DMS153 treated with DMSO at 0.1 percent for 48 hours (cell line): ENCODE measurements at regions not wholly inside any gene's neighbourhood (a gene's known extent, or its start where the extent isn't known, plus 50 kb on each side); places are given as distances from the start of the nearest gene placed in this dataset.
A peak's percentile ranks its signal among the peaks of the same experiment; 100 is the strongest.
"Not testable (repeated sequence)": the region's sequence is repeated elsewhere in the genome, so short reads cannot be mapped to it uniquely, and the experiment has no call there.

Experiments
- DNase-seq: peaks from one replicate; lab custom pipeline; 2025; ENCODE audit not compliant: unreplicated experiment; lab: John Stamatoyannopoulos, UW

DNA sequence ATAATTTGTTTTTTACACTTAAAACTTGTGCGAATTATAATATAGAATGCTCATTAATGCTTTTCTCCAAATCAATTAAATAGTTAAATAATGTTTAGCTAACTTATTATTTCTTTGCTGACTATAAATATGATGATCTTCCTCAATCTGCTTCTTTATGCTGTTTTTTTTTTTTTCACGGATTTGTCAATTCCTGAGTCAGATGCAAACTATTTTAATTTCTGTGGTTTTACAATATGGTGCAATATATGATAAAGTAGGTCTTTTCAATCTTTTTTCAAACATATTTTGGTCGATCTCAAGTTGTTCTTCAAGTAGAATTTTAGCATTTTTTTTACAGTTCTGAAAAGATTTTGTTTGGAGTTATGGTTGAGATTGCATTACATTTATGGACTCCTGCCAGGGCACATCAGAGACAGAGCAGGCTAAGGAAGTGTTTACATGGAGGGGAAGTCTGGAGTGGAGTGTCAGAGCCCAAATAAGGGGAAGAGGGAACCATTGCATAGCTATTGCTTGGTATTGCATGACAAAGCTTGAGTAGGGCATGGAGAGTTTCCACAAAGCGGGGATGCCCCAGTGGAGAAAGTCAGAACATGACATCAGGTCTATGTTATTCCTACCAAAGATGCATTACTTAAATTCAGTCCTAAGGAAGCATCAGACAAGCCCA, 204.4 kb downstream of the OTUD1 start:
- DNase-seq, result no peak

DNA sequence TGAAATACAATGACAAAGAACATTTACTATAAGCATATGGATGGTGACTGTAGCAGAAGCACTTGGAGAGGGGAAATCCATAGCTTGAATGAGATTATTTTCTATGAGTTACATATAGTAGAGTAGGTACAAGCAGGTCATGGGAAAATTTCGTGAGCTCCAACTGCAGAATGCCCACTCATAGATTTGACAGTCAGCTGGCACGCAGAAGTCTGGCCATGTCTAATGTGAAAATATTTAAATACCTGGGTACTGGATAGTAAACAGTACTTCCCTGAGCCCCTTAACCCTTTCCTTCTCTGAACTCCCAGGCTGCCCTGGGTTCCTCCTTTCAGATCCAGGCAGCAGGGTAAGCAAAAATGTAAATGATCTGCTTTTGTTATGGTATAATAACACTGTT, 209.7 kb downstream of the OTUD1 start:
- DNase-seq, result no peak

DNA sequence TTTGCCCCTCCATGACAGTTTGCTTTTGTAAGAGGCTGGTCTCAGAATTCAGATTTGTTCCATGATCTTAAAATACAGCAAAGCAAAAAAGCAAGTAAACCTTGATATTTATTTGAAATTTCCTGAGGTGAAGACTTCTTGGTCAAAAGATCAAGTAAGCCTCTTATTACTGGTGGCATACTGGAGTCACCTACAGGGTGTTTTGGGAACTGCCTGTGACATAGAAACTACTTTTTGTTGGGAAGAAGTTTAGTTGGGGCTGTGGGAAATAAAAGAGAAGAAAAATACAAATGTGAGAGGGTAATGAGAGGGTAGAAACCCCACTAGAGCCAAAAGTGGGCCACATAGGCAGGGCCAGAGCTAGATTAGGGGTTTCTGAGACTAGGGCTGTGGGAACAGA, 217.9 kb downstream of the OTUD1 start:
- no peak for DNase-seq

DNA sequence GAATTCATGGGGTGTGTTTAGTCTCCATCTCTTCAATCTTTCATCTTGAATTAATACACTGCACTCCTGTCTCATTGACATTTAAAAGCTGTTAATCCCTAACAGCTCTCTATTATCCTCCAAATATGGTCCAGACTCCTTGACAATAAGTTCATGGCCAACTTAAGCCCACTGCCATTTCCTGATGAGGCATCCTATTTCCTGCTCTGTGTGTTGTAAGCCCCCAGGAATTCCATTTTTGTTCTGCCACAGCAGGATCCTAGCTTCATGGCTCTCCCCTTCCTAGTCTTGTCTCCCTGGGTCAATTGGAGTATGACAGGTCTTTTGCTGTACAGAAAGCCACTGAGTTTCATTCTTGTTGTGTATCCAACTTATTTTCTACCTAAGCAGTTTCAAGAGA, 218.8 kb downstream of the OTUD1 start:
- no peak for DNase-seq

DNA sequence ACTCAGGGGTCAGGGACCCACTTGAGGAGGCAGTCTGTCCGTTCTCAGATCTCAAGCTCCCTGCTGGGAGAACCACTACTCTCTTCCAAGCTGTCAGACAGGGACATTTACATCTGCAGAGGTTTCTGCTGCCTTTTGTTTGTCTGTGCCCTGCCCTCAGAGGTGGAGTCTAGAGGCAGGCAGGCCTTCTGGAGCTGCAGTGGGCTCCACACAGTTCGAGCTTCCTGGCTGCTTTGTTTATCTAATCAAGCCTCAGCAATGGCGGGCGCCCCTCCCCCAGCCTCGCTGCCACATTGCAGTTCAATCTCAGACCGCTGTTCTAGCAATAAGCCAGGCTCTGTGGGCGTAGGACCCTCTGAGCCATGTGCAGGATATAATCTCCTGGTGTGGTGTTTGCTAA, 233.0 kb downstream of the OTUD1 start:
- DNase-seq, result not testable (repeated sequence)

DNA sequence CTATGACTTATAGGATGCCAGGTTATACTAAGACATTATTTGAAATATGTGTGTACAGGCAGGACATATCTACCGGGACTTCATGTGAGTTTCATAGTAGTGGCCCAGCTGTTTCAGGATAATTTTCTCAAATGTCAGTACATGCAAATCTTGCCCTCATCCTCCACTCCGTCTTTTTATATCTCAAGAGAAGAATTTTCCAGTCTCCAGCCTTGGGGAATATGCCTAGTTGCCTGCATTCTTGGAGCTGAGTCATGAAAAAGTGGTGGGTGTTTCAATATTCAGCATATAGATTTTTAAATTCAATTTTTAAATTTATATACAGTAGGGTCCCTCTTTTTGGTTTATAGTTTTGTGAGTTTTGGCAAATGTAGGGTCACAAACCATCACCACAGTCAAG, 236.7 kb downstream of the OTUD1 start:
- DNase-seq, result no peak

DNA sequence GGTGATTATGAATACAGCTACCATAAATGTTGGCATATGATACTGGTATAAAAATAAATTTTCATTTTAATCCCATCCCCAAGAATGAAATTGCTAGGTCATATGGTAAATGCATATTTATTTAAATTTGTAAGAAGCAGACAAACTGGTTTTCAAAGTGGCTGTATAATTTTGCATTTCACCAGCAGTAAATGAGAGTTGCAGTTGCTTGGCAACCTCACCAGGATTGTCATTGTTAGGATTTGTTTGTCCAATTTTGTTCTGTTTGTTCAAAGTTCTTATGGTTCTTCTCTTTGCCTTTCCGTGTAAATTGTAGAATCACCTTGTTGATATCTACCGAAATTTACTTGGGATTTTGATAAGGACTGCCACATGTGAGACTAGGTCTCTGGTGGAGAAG, 237.4 kb downstream of the OTUD1 start:
- no peak for DNase-seq

DNA sequence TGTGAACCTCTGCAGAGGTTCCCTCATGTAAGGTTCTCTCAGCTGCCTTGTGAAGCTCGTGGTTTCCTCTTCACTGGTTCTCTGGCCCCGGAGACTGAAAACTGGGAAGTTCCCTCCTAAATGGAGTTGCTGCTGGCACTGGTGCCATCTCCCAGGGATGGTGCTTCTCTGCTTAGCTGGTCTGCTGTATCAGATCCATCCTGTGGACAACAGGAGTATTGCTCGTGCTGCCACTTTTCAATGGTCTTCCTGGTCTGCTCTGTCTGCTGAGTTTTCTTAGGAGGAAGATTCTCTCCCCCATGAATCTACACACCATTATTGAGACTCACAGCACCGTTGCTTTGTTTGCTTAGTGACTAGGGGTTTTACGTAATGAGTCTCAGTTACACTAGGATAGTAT, 247.8 kb downstream of the OTUD1 start:
- no peak for DNase-seq

DNA sequence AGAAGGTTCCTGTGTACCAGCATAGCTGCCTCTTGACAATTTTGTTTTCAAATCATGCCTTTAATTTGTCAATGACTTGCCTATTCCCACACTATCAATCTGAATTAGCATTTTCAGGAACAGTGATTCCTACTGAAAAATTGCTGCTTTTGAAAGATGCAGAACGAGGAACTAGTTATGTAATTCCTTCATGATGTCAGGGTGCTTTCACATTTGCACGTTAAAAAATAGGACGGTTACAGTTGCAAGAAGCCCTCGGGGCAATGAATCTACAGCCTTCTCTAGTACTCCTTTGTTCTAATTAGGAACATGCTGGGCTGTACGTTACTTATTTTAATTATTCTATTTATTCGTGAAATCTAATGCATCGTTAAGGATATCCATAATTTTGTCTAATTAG, 253.9 kb downstream of the OTUD1 start:
- DNase-seq, result no peak

DNA sequence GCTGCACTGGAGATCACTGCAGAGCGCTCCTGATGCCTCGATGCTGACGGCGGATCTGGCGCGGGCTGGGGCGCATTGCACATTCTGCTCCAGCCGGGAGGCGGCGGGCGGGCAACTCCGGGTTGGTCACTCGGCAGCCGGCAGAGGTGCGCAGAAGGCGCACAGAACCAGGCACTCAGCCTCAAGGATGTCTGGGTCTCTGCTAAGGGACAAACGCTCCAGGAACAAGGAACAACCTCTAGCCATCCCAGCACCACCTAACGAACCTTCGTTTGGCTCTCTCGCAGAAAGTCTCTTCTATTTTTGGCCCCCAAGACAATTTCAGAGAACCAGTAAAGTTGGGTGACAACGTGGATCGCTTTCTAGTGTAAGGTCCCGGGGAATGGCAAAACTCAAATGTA, 254.6 kb downstream of the OTUD1 start:
- no peak for DNase-seq

DNA sequence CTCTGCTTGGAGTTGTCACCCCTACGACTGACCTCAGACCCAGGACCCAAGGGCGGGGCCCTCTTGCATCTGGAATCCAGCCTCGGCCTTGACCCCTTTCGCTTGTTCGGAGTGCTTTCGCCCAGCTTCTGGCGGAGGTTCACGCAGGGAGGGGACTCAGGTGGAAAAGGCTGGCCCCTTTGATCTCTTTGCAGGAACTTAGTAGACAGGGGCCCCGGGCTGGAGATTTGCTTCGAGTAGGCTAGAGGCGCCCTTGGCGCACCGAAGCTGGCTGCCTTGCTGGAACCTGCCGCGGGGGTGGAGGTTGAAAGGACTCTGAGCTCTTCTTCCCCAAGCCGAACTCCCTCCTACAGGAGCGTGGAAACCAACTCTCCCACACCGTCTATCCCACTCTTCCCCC, 255.1 kb downstream of the OTUD1 start:
- DNase-seq, result no peak

DNA sequence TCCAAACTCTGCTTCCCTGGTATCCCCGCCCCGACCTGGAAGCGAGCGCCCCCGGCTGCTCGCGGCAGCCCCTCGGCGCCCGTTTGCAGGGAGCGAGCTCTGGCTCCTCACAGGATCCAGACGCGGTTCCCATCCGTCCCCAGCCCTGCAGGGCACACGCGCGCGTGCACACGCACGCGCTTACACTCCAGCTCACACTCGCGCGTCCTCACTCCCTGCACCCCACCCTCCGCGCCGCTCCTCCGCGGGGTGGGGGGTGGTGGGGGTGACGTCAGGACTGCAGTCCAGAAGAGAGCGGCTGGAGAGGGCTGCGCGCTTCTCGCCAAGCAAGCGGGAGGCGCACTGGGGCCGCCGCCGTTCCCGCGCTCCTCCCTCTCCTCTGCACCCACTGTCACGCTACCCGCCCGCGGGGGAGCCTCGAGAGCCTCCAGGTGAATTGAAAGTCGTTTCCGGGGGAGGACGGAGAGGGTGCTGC, 255.6 kb downstream of the OTUD1 start:
- no peak for DNase-seq

DNA sequence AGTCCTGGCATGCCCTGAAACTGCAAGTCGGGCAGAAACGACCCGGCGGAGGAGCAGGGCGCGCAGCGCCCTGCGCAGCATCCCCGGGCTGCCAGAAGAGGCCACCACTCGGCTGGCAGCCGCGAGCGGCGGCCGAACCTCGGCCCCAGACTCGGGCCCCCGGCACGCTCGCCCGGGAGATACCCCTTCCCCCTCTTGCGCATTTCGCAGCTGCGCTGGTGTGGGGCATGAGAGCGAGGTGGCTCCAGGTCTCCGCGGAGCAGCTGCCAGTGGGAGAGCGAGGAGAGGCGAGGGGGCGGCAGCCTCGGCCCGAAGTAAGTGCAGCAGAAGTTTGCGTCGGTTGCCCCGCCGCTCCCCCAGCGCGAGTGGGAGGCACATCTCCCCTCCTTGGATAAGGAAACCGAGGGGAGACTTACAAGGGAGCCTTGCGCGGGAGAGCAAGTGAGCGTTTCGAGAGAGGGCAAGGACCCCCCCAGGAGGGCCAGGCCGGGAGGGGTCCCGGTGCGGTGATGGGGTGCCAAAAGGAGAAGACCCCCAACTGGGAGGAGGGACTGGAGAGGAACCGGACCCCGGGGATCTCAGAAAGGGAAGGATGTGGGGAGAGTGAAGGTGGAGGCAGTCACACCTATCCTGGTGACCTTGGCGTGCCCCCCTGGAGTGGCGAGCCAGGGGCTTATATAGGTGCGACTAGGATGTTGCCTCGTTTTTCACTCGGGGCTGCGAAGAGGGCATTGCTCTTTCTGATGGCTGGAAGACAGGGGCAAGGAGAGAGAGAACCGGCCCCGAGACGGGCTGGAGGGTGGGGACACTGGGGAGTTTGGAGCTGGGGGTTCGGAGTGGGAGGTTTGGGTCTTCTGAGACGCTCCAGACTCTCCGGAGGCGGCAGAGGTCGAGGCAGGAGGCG, 256.3 kb downstream of the OTUD1 start:
- no peak for DNase-seq

DNA sequence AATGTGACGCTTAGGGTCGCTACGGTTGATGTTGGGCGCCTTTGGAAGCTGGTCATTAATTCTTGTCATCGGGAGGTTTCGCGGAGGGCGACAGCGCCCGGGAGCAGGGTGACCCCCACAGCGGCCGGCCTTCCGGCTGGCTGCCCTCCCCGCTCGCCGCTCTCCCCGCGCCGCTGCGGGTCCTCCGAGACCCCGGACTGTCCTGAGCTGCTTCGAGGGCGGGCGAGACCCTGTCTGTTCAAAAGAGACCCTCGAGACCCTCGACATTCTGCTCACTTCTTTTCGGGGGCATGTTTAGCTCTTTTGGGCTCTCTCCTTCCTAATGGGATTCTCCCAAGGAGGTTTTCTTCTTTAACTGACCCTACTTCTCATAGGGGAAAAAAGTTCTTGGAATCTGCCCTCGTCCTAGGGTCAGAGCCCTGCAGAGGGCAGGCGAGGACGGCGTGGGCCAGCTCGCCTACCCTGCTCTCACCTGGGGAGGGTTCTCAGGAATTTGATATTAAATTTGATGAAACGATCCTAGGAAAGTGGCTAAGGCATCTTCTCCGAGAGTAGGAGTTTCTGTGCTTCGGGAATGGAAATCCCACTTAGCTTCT, 257.0 kb downstream of the OTUD1 start:
- DNase-seq, result no peak

DNA sequence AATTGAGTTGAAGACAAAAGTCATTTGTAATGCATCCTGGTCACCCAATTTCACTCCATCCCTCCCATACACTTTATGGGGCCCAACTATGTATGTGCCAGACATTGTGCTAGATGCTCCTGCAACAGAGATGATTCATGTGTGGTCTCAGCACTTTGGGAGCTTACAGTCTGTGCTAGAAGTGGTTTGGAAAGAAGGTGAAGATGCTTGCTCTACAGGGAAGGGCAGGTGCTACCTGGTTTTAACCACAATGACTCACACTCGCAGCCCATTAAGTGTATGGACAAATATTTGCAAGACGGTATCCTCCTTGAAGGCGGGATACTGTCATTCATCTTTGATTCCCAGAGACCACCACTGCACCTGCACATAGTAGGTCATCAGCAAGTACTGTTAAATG, 257.6 kb downstream of the OTUD1 start:
- DNase-seq, result no peak

DNA sequence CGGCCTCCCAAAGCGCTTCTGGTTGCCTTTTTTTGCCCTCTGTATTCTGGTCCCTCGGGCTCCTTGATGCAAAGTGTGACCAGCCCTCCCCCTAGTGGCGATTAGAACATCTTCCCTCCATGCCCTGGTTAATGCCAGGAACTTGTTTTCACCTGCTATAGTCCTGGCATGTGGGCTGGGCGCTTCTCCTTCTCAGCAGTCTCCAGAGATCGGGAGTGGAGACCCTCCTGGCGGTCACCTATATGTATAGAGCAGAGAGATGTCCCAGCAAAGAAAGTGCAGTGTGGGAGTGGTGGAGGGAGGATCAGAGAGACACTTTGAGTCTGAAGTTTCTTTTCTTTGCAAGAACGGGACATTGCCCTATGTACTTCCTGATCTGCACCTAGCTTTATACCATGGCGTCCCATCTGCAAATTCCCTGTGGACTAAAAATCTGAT, 264.1 kb downstream of the OTUD1 start:
- DNase-seq, result peak; percentile 8

DNA sequence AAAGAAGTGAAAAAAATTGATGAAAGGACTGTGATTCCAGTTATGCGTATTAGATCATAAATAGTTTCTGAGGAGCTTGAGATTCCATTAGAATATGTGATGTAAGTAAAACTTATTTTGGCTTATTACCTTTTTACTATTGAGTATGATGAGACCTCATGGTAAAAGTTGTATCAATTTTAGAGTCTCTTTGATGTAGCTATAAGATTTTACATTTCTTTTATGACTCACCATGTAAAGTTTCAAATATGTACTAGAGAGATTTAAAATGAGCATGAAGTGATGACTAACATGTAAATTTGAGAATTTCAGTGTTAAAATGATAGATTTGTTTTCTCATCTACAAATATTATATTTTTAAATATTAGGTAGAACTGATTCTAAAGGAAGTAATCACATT, 276.5 kb downstream of the OTUD1 start:
- no peak for DNase-seq

DNA sequence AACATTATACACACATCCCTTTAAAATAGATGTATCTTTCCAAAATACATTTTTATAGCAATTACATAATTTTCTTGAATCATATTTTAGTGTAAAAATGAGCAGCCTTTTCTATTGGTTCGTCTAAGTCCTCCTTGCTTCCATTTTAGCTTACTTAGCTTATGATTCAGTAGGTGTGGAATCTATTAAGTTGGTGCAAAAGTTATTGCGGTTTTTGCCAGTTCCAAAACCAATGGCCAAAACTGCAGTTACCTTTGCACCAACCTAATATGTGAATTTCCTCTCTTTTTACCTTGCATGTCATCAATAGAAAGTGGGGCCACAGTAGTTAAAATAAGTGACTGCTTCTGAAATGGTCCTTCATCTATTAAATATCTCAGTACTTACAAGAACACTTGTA, 279.0 kb downstream of the OTUD1 start:
- DNase-seq, result no peak

DNA sequence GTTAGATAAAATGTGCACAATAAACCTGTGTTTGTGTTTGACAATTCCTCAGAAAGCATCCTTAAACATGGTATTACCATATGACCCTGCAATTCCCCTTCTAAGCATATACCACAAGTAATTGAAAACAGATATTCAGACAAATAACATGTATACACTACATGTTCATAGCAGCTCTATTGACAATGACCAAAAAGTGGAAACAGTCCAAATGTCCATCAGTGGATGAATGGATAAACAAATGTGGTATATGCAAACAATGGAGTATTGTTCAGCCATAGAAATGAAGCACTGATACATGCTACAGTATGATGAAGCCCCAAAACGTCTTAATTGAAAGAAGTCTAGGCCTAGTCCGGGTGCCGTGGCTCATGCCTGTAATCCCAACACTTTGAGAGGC, 280.1 kb downstream of the OTUD1 start:
- no peak for DNase-seq

DNA sequence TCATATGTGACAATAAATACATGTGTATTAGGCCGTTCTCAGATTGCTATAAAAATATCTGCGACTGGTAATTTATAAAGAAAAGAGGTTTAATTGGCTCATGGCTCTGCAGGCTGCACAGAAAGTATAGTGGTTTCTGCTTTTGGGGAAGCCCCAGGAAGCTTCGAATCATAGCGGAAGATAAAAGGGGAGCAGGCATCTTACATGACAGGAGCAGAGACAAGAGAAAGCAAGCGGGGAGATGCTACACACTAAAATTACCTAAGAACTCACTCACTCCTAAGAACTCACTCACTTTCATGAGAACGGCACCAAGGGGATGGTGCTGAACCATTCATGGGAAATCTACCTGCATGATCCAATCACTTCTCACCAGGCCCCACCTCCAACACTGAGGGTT, 284.9 kb downstream of the OTUD1 start:
- no peak for DNase-seq

DNA sequence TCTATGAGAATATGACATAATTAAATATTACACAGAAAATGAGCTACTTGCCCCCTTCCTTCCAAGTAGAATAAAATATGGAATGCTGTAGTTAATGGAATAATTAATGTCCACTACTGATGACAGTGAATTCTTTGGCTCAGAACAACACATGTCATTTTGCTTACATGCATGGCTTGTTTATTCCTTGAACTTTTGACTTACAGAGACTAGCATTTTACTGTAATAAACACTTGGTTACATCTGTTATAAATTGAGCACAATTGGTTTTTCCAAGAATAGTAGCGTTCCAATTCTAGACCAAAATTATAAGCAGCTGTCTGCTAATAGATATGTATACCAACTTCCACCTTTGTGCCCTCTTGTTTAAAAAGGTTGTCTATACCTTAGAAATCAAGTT, 286.7 kb downstream of the OTUD1 start:
- DNase-seq, result no peak

DNA sequence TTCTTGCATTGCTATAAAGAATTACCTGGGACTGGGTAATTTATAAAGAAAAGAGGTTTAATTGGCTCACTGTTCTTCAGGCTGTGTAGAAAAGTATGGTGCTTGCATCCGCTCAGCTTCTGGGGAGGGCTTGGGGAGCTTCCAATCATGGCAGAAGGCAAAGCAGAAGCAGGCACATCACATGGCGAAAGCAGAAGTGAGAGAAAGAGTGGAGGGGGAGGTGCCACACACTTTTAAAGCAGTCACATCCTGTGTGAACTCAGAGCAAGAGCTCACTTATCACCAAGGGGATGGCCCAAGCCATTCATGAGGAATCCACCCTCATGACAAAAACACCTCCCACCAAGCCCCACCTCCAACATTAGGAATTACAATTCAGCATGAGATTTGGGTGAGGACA, 303.5 kb downstream of the OTUD1 start:
- no peak for DNase-seq
